Thoracic aorta (tissue), 2 donors: ENCODE measurements at regions not wholly inside any gene's neighbourhood (a gene's known extent, or its start where the extent isn't known, plus 50 kb on each side); places are given as distances from the start of the nearest gene placed in this dataset.

Source experiments
- ATAC-seq: fragments of 150-250 bp; one replicate; pipeline ENCODE4 v1.8.0; 2017; ENCODE audit warnings: low read depth; ENCODE audit not compliant: insufficient number of reproducible peaks, low FRiP score
- DNase-seq: peaks from one replicate; pipeline ENCODE4 v3.0.0-alpha.2; 2020; ENCODE audit warnings: low spot score
- H3K27ac ChIP-seq, 2 donors: fragments of 200-600 bp; sonication (generic); 1 replicate in 1 of 2; 2 replicates in 1 of 2; pipeline ENCODE4 v1.5.1; 2016; ENCODE audit warnings: mild to moderate bottlenecking in 2 of 2, moderate library complexity in 2 of 2
- H3K27me3 ChIP-seq: fragments of 200-600 bp; sonication (generic); replicated peaks from 2 replicates; pipeline ENCODE4 v1.6.0; 2016; ENCODE audit warnings: mild to moderate bottlenecking; ENCODE audit not compliant: insufficient read depth
- H3K36me3 ChIP-seq: fragments of 200-600 bp; sonication (generic); one replicate; pipeline ENCODE4 v1.5.1; 2016
- H3K4me1 ChIP-seq, 2 donors: fragments of 200-600 bp; sonication (generic); 1 replicate in 1 of 2; 2 replicates in 1 of 2; pipeline versions ENCODE4 v1.5.1 to v1.6.0; 2016; ENCODE audit warnings: low read depth in 2 of 2, mild to moderate bottlenecking in 1 of 2; ENCODE audit not compliant: control insufficient read depth in 1 of 2
- H3K4me3 ChIP-seq: fragments of 200-600 bp; sonication (generic); 2 replicates; pipeline ENCODE4 v1.5.1; 2016; ENCODE audit warnings: mild to moderate bottlenecking
- H3K9me3 ChIP-seq: fragments of 200-600 bp; sonication (generic); 2 replicates; pipeline ENCODE4 v1.5.1; 2016
- CTCF ChIP-seq: fragments of 200-600 bp; sonication (generic); IDR thresholded peaks from one replicate; pipeline ENCODE4 v1.5.1; 2019; ENCODE audit warnings: antibody characterized with exemption

- no peak overlapping the region for H3K27ac ChIP-seq
- DNase-seq (no peak), ATAC-seq (no peak)
- no peaks in the 10 kb centered on the region for H3K27me3 ChIP-seq
- H3K36me3 ChIP-seq, result no peaks in the 10 kb centered on the region
- H3K9me3 ChIP-seq, result peaks cover 5% of the 10 kb centered on the region
- H3K4me3 ChIP-seq, result no peak overlapping the region
- TF ChIP-seq CTCF, result no peak
- peaks cover 0 to under 1% of the 10 kb centered on the region in 2 donors for H3K4me1 ChIP-seq
These were observed 365.7 kb downstream of the KCNRG start for GRCh38 chr13:50380905-50381304.

GRCh38 chr13:50382511-50382910 is 367.3 kb downstream of the KCNRG start:
- no peak overlapping the region for H3K4me3 ChIP-seq
- DNase-seq (no peak), ATAC-seq (no peak)
- no peaks in the 10 kb centered on the region for H3K27me3 ChIP-seq
- TF ChIP-seq CTCF, result no peak
- peaks cover 0 to 16% of the 10 kb centered on the region in 2 donors for H3K4me1 ChIP-seq
- H3K36me3 ChIP-seq, result no peaks in the 10 kb centered on the region
- H3K9me3 ChIP-seq, result peaks cover 5% of the 10 kb centered on the region
- no peak overlapping the region for H3K27ac ChIP-seq

GRCh38 chr13:50382951-50383350 is 367.7 kb downstream of the KCNRG start:
- DNase-seq (no peak), ATAC-seq (no peak)
- TF ChIP-seq CTCF, result no peak
- H3K4me3 ChIP-seq, result no peak overlapping the region
- H3K27me3 ChIP-seq, result no peaks in the 10 kb centered on the region
- H3K9me3 ChIP-seq, result peaks cover 5% of the 10 kb centered on the region
- H3K27ac ChIP-seq, result no peak overlapping the region
- H3K36me3 ChIP-seq, result no peaks in the 10 kb centered on the region
- peaks cover 0 to 16% of the 10 kb centered on the region in 2 donors for H3K4me1 ChIP-seq

GRCh38 chr13:50384724-50385123 is 369.5 kb downstream of the KCNRG start:
- no peak for TF ChIP-seq CTCF
- no peaks in the 10 kb centered on the region for H3K36me3 ChIP-seq
- H3K27ac ChIP-seq, result no peak overlapping the region
- ATAC-seq, result no peak
- H3K9me3 ChIP-seq, result peaks cover 5% of the 10 kb centered on the region
- no peaks in the 10 kb centered on the region for H3K27me3 ChIP-seq
- DNase-seq, result no peak
- peaks cover 0 to 16% of the 10 kb centered on the region in 2 donors for H3K4me1 ChIP-seq
- no peak overlapping the region for H3K4me3 ChIP-seq

- no peak for TF ChIP-seq CTCF
- no peaks in the 10 kb centered on the region for H3K36me3 ChIP-seq
- H3K27ac ChIP-seq, result peak overlapping the region; percentile 53 to 69
- peaks cover 0 to 16% of the 10 kb centered on the region in 2 donors for H3K4me1 ChIP-seq
- peak overlapping the region; percentile 31 for H3K4me3 ChIP-seq
- no peaks in the 10 kb centered on the region for H3K9me3 ChIP-seq
- DNase-seq, result no peak
- H3K27me3 ChIP-seq, result no peaks in the 10 kb centered on the region
- ATAC-seq, result no peak
These were observed 371.4 kb downstream of the KCNRG start for GRCh38 chr13:50386541-50387050.
